Natural killer cell (primary cell): ENCODE measurements at regions not wholly inside any gene's neighbourhood (a gene's known extent, or its start where the extent isn't known, plus 50 kb on each side); places are given as distances from the start of the nearest gene placed in this dataset.

Experiments
- ATAC-seq, 3 donors: fragments of 150-1000 bp in 2 of 3; fragments of 200-7000 bp in 1 of 3; cut with Tn5 transposase; 1 replicate in 1 of 3; 2 replicates in 2 of 3; pipeline ENCODE4 v1.10.0; 2021; ENCODE audit warnings: mild to moderate bottlenecking in 2 of 3, moderate library complexity in 2 of 3
- DNase-seq, 2 donors: peaks; one replicate each; pipeline versions ENCODE4 v3.0.0 to v3.0.0-alpha.2; 2013 to 2021; ENCODE audit warnings: mixed read lengths in 1 of 2
- H3K27ac ChIP-seq: one replicate; pipeline ENCODE4 v1.5.1; 2013; ENCODE audit warnings: mild to moderate bottlenecking, low read length
- H3K27me3 ChIP-seq: one replicate; pipeline ENCODE4 v1.6.1; 2013; ENCODE audit warnings: low read length; ENCODE audit not compliant: control insufficient read depth, insufficient read depth
- H3K36me3 ChIP-seq: one replicate; pipeline ENCODE4 v1.6.1; 2013; ENCODE audit warnings: low read length; ENCODE audit not compliant: control insufficient read depth, insufficient read depth
- H3K4me1 ChIP-seq: one replicate; pipeline ENCODE4 v1.6.1; 2013; ENCODE audit warnings: low read length; ENCODE audit not compliant: control insufficient read depth, insufficient read depth
- H3K4me3 ChIP-seq: one replicate; pipeline ENCODE4 v1.5.1; 2013; ENCODE audit warnings: low read length
- H3K9me3 ChIP-seq: one replicate; pipeline ENCODE4 v1.6.1; 2013; ENCODE audit warnings: low read length; ENCODE audit not compliant: control insufficient read depth, insufficient read depth
- H3K27ac Mint-ChIP-seq, 2 donors: one replicate each; pipeline ENCODE4 v1.8.0; 2022; ENCODE audit warnings: mild to moderate bottlenecking in 2 of 2, mixed read lengths in 2 of 2, moderate library complexity in 1 of 2
- H3K27me3 Mint-ChIP-seq, 2 donors: one replicate each; pipeline ENCODE4 v1.8.0; 2022; ENCODE audit warnings: low read depth in 2 of 2, mixed read lengths in 2 of 2
- H3K36me3 Mint-ChIP-seq: one replicate; pipeline ENCODE4 v1.8.0; 2022; ENCODE audit warnings: mixed read lengths
- H3K4me1 Mint-ChIP-seq, 2 donors: one replicate each; pipeline ENCODE4 v1.8.0; 2022; ENCODE audit warnings: mixed read lengths in 2 of 2
- H3K4me3 Mint-ChIP-seq: one replicate; pipeline ENCODE4 v1.8.0; 2022; ENCODE audit warnings: mild to moderate bottlenecking, moderate library complexity, mixed read lengths
- H3K9me3 Mint-ChIP-seq, 2 donors: one replicate each; pipeline ENCODE4 v1.8.0; 2022; ENCODE audit warnings: mixed read lengths in 2 of 2
- WGBS: methylation state at CpG from one replicate; pipeline ENCODE4 v1.1.7; 2013; ENCODE audit warnings: missing lambda C conversion rate; ENCODE audit not compliant: insufficient coverage; 5-methylcytosine and 5-hydroxymethylcytosine counted together
- intact Hi-C: fragments of 100-400 bp; cut with micrococcal nuclease; formaldehyde crosslinking; loops from one replicate; pipeline ENCODE4 v1.14.2; 2022
- TF ChIP-seq, protein P1 (sequence below): fragments of 200-600 bp; IDR thresholded peaks from one replicate; pipeline ENCODE4 v1.8.0; 2022; ENCODE audit warnings: antibody characterized with exemption

DNA sequence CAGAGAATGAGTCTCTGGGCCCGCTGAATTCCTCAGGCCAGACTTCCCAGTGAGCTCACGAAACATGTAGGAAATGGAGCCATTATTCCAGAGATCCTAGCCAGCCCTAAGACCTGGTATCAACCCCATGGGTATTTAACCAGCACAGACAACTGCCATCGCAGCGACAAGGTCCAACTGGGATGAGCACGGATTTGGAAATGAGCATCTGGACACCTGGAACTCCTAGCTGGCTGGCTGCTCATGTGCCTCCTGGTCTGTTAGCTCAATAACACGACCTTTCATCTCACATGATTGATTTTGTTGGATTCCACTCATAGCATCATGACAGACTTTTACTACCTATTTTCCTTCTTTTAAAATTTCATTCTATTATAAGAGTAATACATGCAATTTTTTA lies 51.0 kb downstream of the POU3F3 start:
- Mint-ChIP-seq H3K27me3 (peaks cover 23 to 46% of the 10 kb centered on the region in 2 donors), H3K27ac (no peak overlapping the region), H3K36me3 (no peaks in the 10 kb centered on the region), H3K9me3 (no peaks in the 10 kb centered on the region), H3K4me3 (no peak overlapping the region), H3K4me1 (no peaks in the 10 kb centered on the region)
- ATAC-seq (no peak), DNase-seq (no peak)
- H3K4me3 ChIP-seq: no peak overlapping the region
- no peaks in the 10 kb centered on the region for H3K4me1 ChIP-seq
- no peak overlapping the region for H3K27ac ChIP-seq
- intact Hi-C loops: no loop called here
- TF ChIP-seq, protein P1, sequence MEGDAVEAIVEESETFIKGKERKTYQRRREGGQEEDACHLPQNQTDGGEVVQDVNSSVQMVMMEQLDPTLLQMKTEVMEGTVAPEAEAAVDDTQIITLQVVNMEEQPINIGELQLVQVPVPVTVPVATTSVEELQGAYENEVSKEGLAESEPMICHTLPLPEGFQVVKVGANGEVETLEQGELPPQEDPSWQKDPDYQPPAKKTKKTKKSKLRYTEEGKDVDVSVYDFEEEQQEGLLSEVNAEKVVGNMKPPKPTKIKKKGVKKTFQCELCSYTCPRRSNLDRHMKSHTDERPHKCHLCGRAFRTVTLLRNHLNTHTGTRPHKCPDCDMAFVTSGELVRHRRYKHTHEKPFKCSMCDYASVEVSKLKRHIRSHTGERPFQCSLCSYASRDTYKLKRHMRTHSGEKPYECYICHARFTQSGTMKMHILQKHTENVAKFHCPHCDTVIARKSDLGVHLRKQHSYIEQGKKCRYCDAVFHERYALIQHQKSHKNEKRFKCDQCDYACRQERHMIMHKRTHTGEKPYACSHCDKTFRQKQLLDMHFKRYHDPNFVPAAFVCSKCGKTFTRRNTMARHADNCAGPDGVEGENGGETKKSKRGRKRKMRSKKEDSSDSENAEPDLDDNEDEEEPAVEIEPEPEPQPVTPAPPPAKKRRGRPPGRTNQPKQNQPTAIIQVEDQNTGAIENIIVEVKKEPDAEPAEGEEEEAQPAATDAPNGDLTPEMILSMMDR: no peak
- no peaks in the 10 kb centered on the region for H3K27me3 ChIP-seq
- 89% methylated on average over 6 of the region's 6 CpGs for WGBS
- no peaks in the 10 kb centered on the region for H3K9me3 ChIP-seq
- H3K36me3 ChIP-seq: no peaks in the 10 kb centered on the region

- ATAC-seq (no peak), DNase-seq (no peak)
- Mint-ChIP-seq H3K36me3 (no peaks in the 10 kb centered on the region), H3K4me1 (no peaks in the 10 kb centered on the region), H3K27ac (no peak overlapping the region), H3K4me3 (no peak overlapping the region), H3K27me3 (peaks cover 16 to 25% of the 10 kb centered on the region in 2 donors), H3K9me3 (no peaks in the 10 kb centered on the region)
- no peaks in the 10 kb centered on the region for H3K4me1 ChIP-seq
- H3K4me3 ChIP-seq: no peak overlapping the region
- H3K27me3 ChIP-seq: no peaks in the 10 kb centered on the region
- no peaks in the 10 kb centered on the region for H3K9me3 ChIP-seq
- TF ChIP-seq, protein P1: no peak
- H3K36me3 ChIP-seq: no peaks in the 10 kb centered on the region
- no peak overlapping the region for H3K27ac ChIP-seq
- 93% methylated on average over 5 of the region's 5 CpGs for WGBS
- intact Hi-C loops: no loop called here
These were observed 55.4 kb downstream of the POU3F3 start for GRCh38 chr2:104909317-104909716.

- TF ChIP-seq, protein P1: no peak
- DNase-seq (no peak), ATAC-seq (no peak)
- Mint-ChIP-seq H3K9me3 (no peaks in the 10 kb centered on the region), H3K27me3 (peaks cover 0 to 5% of the 10 kb centered on the region in 2 donors), H3K27ac (no peak overlapping the region), H3K36me3 (no peaks in the 10 kb centered on the region), H3K4me3 (no peak overlapping the region), H3K4me1 (no peaks in the 10 kb centered on the region)
- H3K4me3 ChIP-seq: no peak overlapping the region
- H3K27me3 ChIP-seq: no peaks in the 10 kb centered on the region
- no peaks in the 10 kb centered on the region for H3K4me1 ChIP-seq
- 82% methylated on average over 6 of the region's 6 CpGs for WGBS
- intact Hi-C loops: no loop called here
- H3K9me3 ChIP-seq: no peaks in the 10 kb centered on the region
- no peak overlapping the region for H3K27ac ChIP-seq
- no peaks in the 10 kb centered on the region for H3K36me3 ChIP-seq
These were observed 60.6 kb downstream of the POU3F3 start for GRCh38 chr2:104914509-104914908.

DNA sequence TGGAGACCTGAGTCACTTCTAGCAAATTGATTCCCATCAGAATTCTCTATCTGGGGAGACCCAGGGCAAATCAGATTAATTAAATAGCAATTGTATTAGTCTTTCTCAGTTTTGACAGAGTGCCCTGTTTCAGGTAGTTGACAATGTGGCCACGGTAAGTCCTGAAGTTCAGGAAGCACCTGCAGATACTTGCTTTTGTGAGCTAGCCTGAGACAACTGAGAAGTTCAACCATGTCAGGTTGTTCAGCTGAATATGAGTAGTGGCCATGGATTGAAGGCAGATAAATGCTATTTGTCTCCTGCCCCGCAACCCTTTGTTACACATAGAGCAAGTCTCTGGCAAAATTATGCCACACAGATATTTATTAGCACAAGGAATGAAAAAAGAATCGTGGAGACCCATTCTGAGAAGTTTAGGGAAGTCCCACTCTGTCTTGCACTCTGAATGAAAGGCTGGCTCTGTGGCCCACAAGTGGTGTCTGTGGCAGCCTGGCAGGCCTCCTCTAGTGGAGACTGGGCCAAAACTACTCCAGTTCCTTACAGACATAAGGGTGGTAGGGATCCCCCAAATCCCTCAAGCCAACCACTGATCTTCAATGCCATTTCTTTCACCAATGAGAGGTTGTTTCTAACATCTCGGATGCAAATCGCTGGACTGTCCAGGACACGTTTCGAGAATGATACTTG lies 61.3 kb downstream of the POU3F3 start:
- TF ChIP-seq, protein P1: no peak
- Mint-ChIP-seq H3K27me3 (peaks cover 0 to 5% of the 10 kb centered on the region in 2 donors), H3K4me1 (no peaks in the 10 kb centered on the region), H3K9me3 (no peaks in the 10 kb centered on the region), H3K36me3 (no peaks in the 10 kb centered on the region), H3K4me3 (no peak overlapping the region), H3K27ac (no peak overlapping the region)
- Histone ChIP-seq H3K4me1 (no peaks in the 10 kb centered on the region), H3K9me3 (no peaks in the 10 kb centered on the region), H3K27me3 (no peaks in the 10 kb centered on the region), H3K36me3 (no peaks in the 10 kb centered on the region), H3K27ac (no peak overlapping the region), H3K4me3 (no peak overlapping the region)
- DNase-seq (no peak), ATAC-seq (no peak)
- 52% methylated on average over 3 of the region's 7 CpGs for WGBS
- intact Hi-C loops: no loop called here
